Sigmoid colon (tissue), 6 donors: ENCODE measurements at regions not wholly inside any gene's neighbourhood (a gene's known extent, or its start where the extent isn't known, plus 50 kb on each side); places are given as distances from the start of the nearest gene placed in this dataset.
A peak's percentile ranks its signal among the peaks of the same experiment; 100 is the strongest.

Source experiments
- DNase-seq: peaks from one replicate; pipeline ENCODE4 v3.0.0-alpha.2; 2019
- H3K27ac ChIP-seq, 4 donors: fragments of 200-600 bp; sonication (generic); one replicate each; pipeline ENCODE4 v1.5.1; 2016 to 2019; ENCODE audit warnings: mild to moderate bottlenecking in 1 of 4
- H3K27me3 ChIP-seq, 3 donors: fragments of 200-600 bp; sonication (generic); one replicate each; pipeline ENCODE4 v1.5.1; 2019; ENCODE audit warnings: mild to moderate bottlenecking in 1 of 3
- H3K36me3 ChIP-seq, 4 donors: fragments of 200-600 bp; sonication (generic); one replicate each; pipeline ENCODE4 v1.5.1; 2016 to 2019
- H3K4me1 ChIP-seq, 4 donors: fragments of 200-600 bp; sonication (generic); one replicate each; pipeline ENCODE4 v1.5.1; 2017 to 2019
- H3K4me3 ChIP-seq, 4 donors: fragments of 200-600 bp; sonication (generic); one replicate each; pipeline ENCODE4 v1.5.1; 2017 to 2019; ENCODE audit warnings: mild to moderate bottlenecking in 2 of 4, moderate library complexity in 1 of 4
- H3K9me3 ChIP-seq, 4 donors: fragments of 200-600 bp in 3 of 4; sonication (generic) in 3 of 4; one replicate each; pipeline versions ENCODE4 v1.5.1 to v1.6.1; 2013 to 2019
- EP300 ChIP-seq, 4 donors: sonication (generic); formaldehyde crosslinking; IDR thresholded peaks; one replicate each; pipeline ENCODE4 v1.6.1; 2017; ENCODE audit warnings: antibody characterized with exemption in 4 of 4
- POLR2A ChIP-seq, 2 donors: fragments of 450-650 bp; IDR thresholded peaks; one replicate each; pipeline ENCODE4 v1.6.1; 2016; ENCODE audit warnings: antibody characterized with exemption in 2 of 2, mild to moderate bottlenecking in 2 of 2, moderate library complexity in 2 of 2
- POLR2AphosphoS5 ChIP-seq, 4 donors: sonication (generic); formaldehyde crosslinking; IDR thresholded peaks; one replicate each; pipeline ENCODE4 v1.6.1; 2017; ENCODE audit warnings: antibody characterized with exemption in 4 of 4
- WGBS, 2 donors: extraction: QIAGEN DNeasy Blood & Tissue Kit; methylation state at CpG; one replicate each; pipeline ENCODE4 v1.1.7; 2013; 5-methylcytosine and 5-hydroxymethylcytosine counted together
- intact Hi-C: fragments of 100-400 bp; cut with DNase I; formaldehyde crosslinking; loops from one replicate; pipeline ENCODE4 v1.15.1; 2023
- TF ChIP-seq, protein P1 (sequence below), 4 experiments: fragments of 450-650 bp in 3 of 4; fragments of 200-600 bp in 1 of 4; IDR thresholded peaks; one replicate each; pipeline ENCODE4 v1.5.1; 2016 to 2019; ENCODE audit warnings: antibody characterized with exemption in 4 of 4, mild to moderate bottlenecking in 3 of 4, moderate library complexity in 2 of 4
- donor health status: healthy with polysubstance abuse.
- donor health status: healthy.

DNA sequence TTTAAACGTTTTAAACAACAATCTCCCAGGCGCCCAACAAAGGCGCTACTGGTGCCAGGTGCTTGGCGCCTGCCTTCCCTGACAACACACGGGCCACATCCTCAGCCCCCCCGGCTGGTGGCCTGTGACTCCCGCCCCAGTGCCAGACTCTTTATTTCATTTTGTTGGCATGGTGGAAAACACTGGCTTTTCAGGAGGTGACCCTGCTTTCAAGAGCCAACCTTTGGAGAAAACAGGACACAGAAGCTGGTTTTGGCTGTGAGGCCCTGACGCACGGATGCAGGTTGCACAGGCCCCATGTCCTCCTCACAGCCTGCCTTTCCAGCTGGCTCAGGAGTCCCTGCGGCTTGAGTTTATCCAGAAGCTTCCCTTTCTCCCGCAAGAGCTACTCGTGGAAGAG lies 100.0 kb downstream of the METRNL start:
- no peaks in the 10 kb centered on the region for H3K9me3 ChIP-seq
- intact Hi-C loops, result no loop called here
- peak overlapping the region in 1 of 4 donors; percentile 36 for H3K27ac ChIP-seq
- TF ChIP-seq EP300 (IDR thresholded peaks at IDR 0.05) (no peak), POLR2AphosphoS5 (IDR thresholded peaks at IDR 0.05) (peak in 1 of 4 donors; percentile 40), POLR2A (IDR thresholded peaks at IDR 0.05) (no peak)
- TF ChIP-seq, protein P1, sequence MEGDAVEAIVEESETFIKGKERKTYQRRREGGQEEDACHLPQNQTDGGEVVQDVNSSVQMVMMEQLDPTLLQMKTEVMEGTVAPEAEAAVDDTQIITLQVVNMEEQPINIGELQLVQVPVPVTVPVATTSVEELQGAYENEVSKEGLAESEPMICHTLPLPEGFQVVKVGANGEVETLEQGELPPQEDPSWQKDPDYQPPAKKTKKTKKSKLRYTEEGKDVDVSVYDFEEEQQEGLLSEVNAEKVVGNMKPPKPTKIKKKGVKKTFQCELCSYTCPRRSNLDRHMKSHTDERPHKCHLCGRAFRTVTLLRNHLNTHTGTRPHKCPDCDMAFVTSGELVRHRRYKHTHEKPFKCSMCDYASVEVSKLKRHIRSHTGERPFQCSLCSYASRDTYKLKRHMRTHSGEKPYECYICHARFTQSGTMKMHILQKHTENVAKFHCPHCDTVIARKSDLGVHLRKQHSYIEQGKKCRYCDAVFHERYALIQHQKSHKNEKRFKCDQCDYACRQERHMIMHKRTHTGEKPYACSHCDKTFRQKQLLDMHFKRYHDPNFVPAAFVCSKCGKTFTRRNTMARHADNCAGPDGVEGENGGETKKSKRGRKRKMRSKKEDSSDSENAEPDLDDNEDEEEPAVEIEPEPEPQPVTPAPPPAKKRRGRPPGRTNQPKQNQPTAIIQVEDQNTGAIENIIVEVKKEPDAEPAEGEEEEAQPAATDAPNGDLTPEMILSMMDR (IDR thresholded peaks at IDR 0.05), result no peak
- 85 to 89% methylated on average over 12 of the region's 12 CpGs for WGBS, 2 donors
- no peak overlapping the region for H3K4me3 ChIP-seq
- H3K27me3 ChIP-seq, result no peaks in the 10 kb centered on the region
- no peaks in the 10 kb centered on the region for H3K4me1 ChIP-seq
- no peaks in the 10 kb centered on the region for H3K36me3 ChIP-seq
- DNase-seq, result peak; percentile 76

DNA sequence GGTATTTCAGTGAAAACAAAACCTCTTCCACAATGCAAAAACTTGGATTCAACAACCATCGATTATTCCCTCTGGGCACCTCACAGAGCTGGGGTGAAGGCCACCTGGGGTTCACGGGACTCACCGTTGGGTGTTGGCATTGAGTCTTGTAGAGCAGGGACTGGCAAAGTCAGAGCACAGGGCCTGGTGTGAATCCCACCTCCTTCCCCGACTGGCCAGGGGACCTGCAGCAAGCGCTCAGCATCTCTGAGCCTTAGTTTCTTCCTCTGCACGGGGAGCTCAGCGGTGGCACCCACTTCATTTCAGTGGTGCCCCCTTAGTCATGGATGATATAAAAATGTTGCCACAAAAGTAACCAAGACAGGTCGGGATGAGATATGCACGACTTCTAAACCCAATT lies 100.4 kb downstream of the METRNL start:
- no peaks in the 10 kb centered on the region for H3K27me3 ChIP-seq
- TF ChIP-seq, protein P1 (IDR thresholded peaks at IDR 0.05), result no peak
- TF ChIP-seq EP300 (IDR thresholded peaks at IDR 0.05) (no peak), POLR2A (IDR thresholded peaks at IDR 0.05) (no peak), POLR2AphosphoS5 (IDR thresholded peaks at IDR 0.05) (no peak)
- no peaks in the 10 kb centered on the region for H3K4me1 ChIP-seq
- H3K27ac ChIP-seq, result no peak overlapping the region
- H3K4me3 ChIP-seq, result no peak overlapping the region
- 91 to 92% methylated on average over 9 of the region's 9 CpGs for WGBS, 2 donors
- intact Hi-C loops, result no loop called here
- H3K9me3 ChIP-seq, result no peaks in the 10 kb centered on the region
- no peaks in the 10 kb centered on the region for H3K36me3 ChIP-seq
- DNase-seq, result peak; percentile 48

DNA sequence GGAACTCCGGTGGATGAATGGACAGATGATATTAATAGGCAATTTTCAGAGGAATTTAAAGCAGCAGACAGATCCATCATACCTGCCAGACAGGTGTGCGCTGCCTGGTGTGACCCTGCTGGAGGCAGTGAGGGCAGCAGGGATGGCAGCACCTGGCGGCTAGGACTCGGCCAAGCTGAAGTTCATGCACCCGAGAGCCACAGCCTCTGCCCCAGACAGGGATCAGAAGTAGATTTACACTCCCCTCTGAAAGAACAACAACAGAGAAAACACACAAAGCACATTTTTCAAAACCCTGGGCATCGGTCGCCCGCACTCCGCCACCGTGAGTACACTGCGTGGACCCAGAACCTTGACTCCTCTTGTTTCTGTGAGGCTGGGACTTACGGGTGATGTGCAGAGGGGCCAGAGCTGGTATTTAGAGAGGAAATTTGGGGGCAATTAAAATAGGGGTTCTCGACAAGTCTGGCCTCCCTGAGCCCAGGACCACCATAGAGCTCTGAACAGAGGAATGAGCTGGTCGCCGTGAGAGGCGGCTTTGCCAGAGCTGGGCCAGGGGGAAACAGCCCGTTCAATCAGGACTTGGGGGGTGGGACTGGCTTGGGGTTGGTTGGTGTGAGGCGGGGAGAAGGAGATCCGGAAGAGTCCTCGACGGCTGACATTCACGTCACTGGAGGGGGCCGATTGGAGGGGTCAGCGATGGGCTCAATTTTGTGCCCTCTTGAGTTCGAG lies 101.0 kb downstream of the METRNL start:
- intact Hi-C loops, result no loop called here
- Histone ChIP-seq H3K36me3 (no peaks in the 10 kb centered on the region), H3K27ac (no peak overlapping the region), H3K4me3 (no peak overlapping the region), H3K27me3 (no peaks in the 10 kb centered on the region), H3K4me1 (no peaks in the 10 kb centered on the region), H3K9me3 (no peaks in the 10 kb centered on the region)
- no peak for TF ChIP-seq EP300 (IDR thresholded peaks at IDR 0.05)
- TF ChIP-seq, protein P1 (IDR thresholded peaks at IDR 0.05), result no peak
- no peak for TF ChIP-seq POLR2AphosphoS5 (IDR thresholded peaks at IDR 0.05)
- no peak for TF ChIP-seq POLR2A (IDR thresholded peaks at IDR 0.05)
- WGBS, 2 donors, result 94 to 95% methylated on average over 25 of the region's 25 CpGs
- peak; percentile 42 for DNase-seq

GRCh38 chr17:83180996-83181481 lies 101.6 kb downstream of the METRNL start:
- no peaks in the 10 kb centered on the region for H3K27me3 ChIP-seq
- TF ChIP-seq POLR2AphosphoS5 (IDR thresholded peaks at IDR 0.05), result no peak
- TF ChIP-seq, protein P1 (IDR thresholded peaks at IDR 0.05), result no peak
- TF ChIP-seq POLR2A (IDR thresholded peaks at IDR 0.05), result no peak
- no peak for TF ChIP-seq EP300 (IDR thresholded peaks at IDR 0.05)
- no peaks in the 10 kb centered on the region for H3K4me1 ChIP-seq
- no peak overlapping the region for H3K27ac ChIP-seq
- no peak overlapping the region for H3K4me3 ChIP-seq
- H3K36me3 ChIP-seq, result no peaks in the 10 kb centered on the region
- WGBS, 2 donors, result 86% methylated on average over 2 of the region's 2 CpGs
- intact Hi-C loops, result no loop called here
- H3K9me3 ChIP-seq, result no peaks in the 10 kb centered on the region
- DNase-seq, result no peak
